Stomach (tissue), 4 donors: ENCODE measurements at regions not wholly inside any gene's neighbourhood (a gene's known extent, or its start where the extent isn't known, plus 50 kb on each side); places are given as distances from the start of the nearest gene placed in this dataset.

Experiments used
- CTCF ChIP-seq, 7 experiments: fragments of 450-650 bp in 4 of 7; fragments of 200-600 bp in 3 of 7; sonication (generic) in 3 of 7; IDR thresholded peaks; one replicate each; pipeline ENCODE4 v1.5.1; 2016 to 2019; ENCODE audit warnings: antibody characterized with exemption in 7 of 7, control low read depth in 2 of 7, mild to moderate bottlenecking in 1 of 7
- EP300 ChIP-seq: sonication (generic); formaldehyde crosslinking; IDR thresholded peaks from one replicate; pipeline ENCODE4 v1.6.1; 2017; ENCODE audit warnings: antibody characterized with exemption
- POLR2A ChIP-seq, 4 donors: fragments of 450-650 bp; IDR thresholded peaks; one replicate each; pipeline ENCODE4 v1.6.1; 2016; ENCODE audit warnings: antibody characterized with exemption in 4 of 4, control low read depth in 2 of 4, mild to moderate bottlenecking in 1 of 4, moderate library complexity in 1 of 4
- POLR2AphosphoS5 ChIP-seq, 3 donors: sonication (generic); formaldehyde crosslinking; IDR thresholded peaks; one replicate each; pipeline ENCODE4 v1.6.1; 2016; ENCODE audit warnings: antibody characterized with exemption in 3 of 3

DNA sequence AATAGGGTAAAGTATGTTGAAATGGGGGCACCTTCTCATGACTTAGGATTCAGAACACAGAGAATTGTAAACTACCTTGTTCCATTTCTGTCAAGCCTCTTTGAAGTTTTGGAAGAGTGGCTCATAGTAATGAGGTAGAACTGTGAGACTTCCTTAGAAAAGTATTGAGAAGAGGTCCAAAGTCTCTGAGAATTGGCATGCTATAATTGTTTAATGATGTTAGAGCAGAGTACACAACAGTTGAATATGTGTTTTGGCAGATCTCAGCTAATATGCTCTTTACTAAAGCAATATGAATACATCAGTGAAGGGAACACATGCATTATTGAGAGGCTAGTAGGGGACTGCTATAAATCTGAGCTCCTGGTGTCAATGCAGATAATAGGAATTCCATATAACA is 579.4 kb upstream of the RIOK2 start:
- TF ChIP-seq CTCF (IDR thresholded peaks at IDR 0.05) (no peak), POLR2A (IDR thresholded peaks at IDR 0.05) (no peak), EP300 (no peak), POLR2AphosphoS5 (IDR thresholded peaks at IDR 0.05) (no peak)
